CD14-positive monocyte (primary cell): ENCODE measurements at regions not wholly inside any gene's neighbourhood (a gene's known extent, or its start where the extent isn't known, plus 50 kb on each side); places are given as distances from the start of the nearest gene placed in this dataset.

Experiments
- DNase-seq, 3 donors: peaks; one replicate each; pipeline ENCODE4 v3.0.0-alpha.2; 2011 to 2022
- H2AFZ ChIP-seq: 2 replicates; pipeline ENCODE4 v1.6.0; 2012; ENCODE audit warnings: mild to moderate bottlenecking, low read depth, low read length, inconsistent platforms; ENCODE audit not compliant: insufficient read depth, poor library complexity, severe bottlenecking
- H3K27ac ChIP-seq, 2 donors: 1 replicate in 1 of 2; 2 replicates in 1 of 2; pipeline ENCODE4 v1.5.1; 2012 to 2013; ENCODE audit warnings: low read length in 2 of 2, control low read depth in 1 of 2, inconsistent platforms in 1 of 2, low read depth in 1 of 2, mild to moderate bottlenecking in 1 of 2
- H3K27me3 ChIP-seq, 2 donors: one replicate each; pipeline versions ENCODE4 v1.6.0 to v1.6.1; 2011 to 2013; ENCODE audit warnings: low read length in 2 of 2; ENCODE audit not compliant: control insufficient read depth in 2 of 2, insufficient read depth in 2 of 2
- H3K36me3 ChIP-seq, 2 donors: replicated peaks in 1 of 2; 1 replicate in 1 of 2; 2 replicates in 1 of 2; pipeline versions ENCODE4 v1.5.1 to v1.6.1; 2012 to 2013; ENCODE audit warnings: low read length in 2 of 2, control low read depth in 1 of 2, inconsistent platforms in 1 of 2, mild to moderate bottlenecking in 1 of 2; ENCODE audit not compliant: insufficient read depth in 2 of 2, control insufficient read depth in 1 of 2
- H3K4me1 ChIP-seq, 2 donors: 1 replicate in 1 of 2; 2 replicates in 1 of 2; pipeline versions ENCODE4 v1.5.1 to v1.6.1; 2012 to 2013; ENCODE audit warnings: low read length in 2 of 2, control low read depth in 1 of 2, inconsistent platforms in 1 of 2, mild to moderate bottlenecking in 1 of 2, moderate library complexity in 1 of 2; ENCODE audit not compliant: insufficient read depth in 2 of 2, control insufficient read depth in 1 of 2
- H3K4me2 ChIP-seq: replicated peaks from 2 replicates; pipeline ENCODE3; 2012; ENCODE audit warnings: low read length, moderate library complexity, mild to moderate bottlenecking; ENCODE audit not compliant: poor library complexity, severe bottlenecking; ENCODE audit errors: extremely low read depth
- H3K4me3 ChIP-seq, 3 experiments: fragments of 200-600 bp in 1 of 3; sonication (generic) in 1 of 3; replicated peaks in 1 of 3; 1 replicate in 2 of 3; 2 replicates in 1 of 3; pipeline ENCODE4 v1.5.1; 2011 to 2013; ENCODE audit warnings: low read length in 3 of 3, mild to moderate bottlenecking in 3 of 3, control low read depth in 2 of 3, low read depth in 2 of 3, inconsistent platforms in 1 of 3, moderate library complexity in 1 of 3
- H3K79me2 ChIP-seq: 2 replicates; pipeline ENCODE4 v1.6.0; 2012; ENCODE audit warnings: mild to moderate bottlenecking, control low read depth, inconsistent platforms, low read length, moderate library complexity; ENCODE audit not compliant: insufficient read depth
- H3K9ac ChIP-seq: 2 replicates; pipeline ENCODE4 v1.6.0; 2017; ENCODE audit warnings: low read length, mild to moderate bottlenecking; ENCODE audit not compliant: insufficient read depth, poor library complexity, severe bottlenecking
- H3K9me3 ChIP-seq, 2 donors: replicated peaks in 1 of 2; 1 replicate in 1 of 2; 2 replicates in 1 of 2; pipeline versions ENCODE4 v1.5.1 to v1.6.1; 2012 to 2013; ENCODE audit warnings: low read length in 2 of 2, control low read depth in 1 of 2; ENCODE audit not compliant: control insufficient read depth in 1 of 2, insufficient read depth in 1 of 2
- H4K20me1 ChIP-seq: 2 replicates; pipeline ENCODE4 v1.6.0; 2012; ENCODE audit warnings: mild to moderate bottlenecking, low read length, control low read depth, moderate library complexity; ENCODE audit not compliant: insufficient read depth
- H3K27ac Mint-ChIP-seq, 7 donors: one replicate each; pipeline ENCODE4 v1.8.0; 2020; ENCODE audit warnings: mild to moderate bottlenecking in 7 of 7, mixed read lengths in 7 of 7, moderate library complexity in 6 of 7, inconsistent platforms in 2 of 7
- H3K27me3 Mint-ChIP-seq, 3 donors: one replicate each; pipeline ENCODE4 v1.8.0; 2021 to 2022; ENCODE audit warnings: low read depth in 3 of 3, mild to moderate bottlenecking in 3 of 3, mixed read lengths in 3 of 3, moderate library complexity in 3 of 3, inconsistent platforms in 1 of 3
- H3K36me3 Mint-ChIP-seq, 2 donors: one replicate each; pipeline ENCODE4 v1.8.0; 2020; ENCODE audit warnings: mixed read lengths in 2 of 2, inconsistent platforms in 1 of 2, mild to moderate bottlenecking in 1 of 2
- H3K4me1 Mint-ChIP-seq: one replicate; pipeline ENCODE4 v1.8.0; 2020; ENCODE audit warnings: mild to moderate bottlenecking, mixed read lengths
- H3K4me3 Mint-ChIP-seq, 2 donors: one replicate each; pipeline ENCODE4 v1.8.0; 2020; ENCODE audit warnings: mild to moderate bottlenecking in 2 of 2, mixed read lengths in 2 of 2, moderate library complexity in 1 of 2
- H3K9me3 Mint-ChIP-seq, 7 donors: one replicate each; pipeline ENCODE4 v1.8.0; 2020 to 2022; ENCODE audit warnings: mixed read lengths in 7 of 7, mild to moderate bottlenecking in 6 of 7, moderate library complexity in 6 of 7, inconsistent platforms in 2 of 7
- WGBS: methylation state at CpG from one replicate; pipeline ENCODE4 v1.1.5; 2013; ENCODE audit warnings: missing lambda C conversion rate; ENCODE audit not compliant: insufficient coverage; 5-methylcytosine and 5-hydroxymethylcytosine counted together
- intact Hi-C, 2 donors: fragments of 100-400 bp; cut with micrococcal nuclease; formaldehyde crosslinking; loops; one replicate each; pipeline versions ENCODE4 v1.15.0 to v1.15.1; 2023
- TF ChIP-seq, protein P1 (sequence below): fragments of 200-600 bp; IDR thresholded peaks from one replicate; pipeline ENCODE4 v1.8.0; 2022; ENCODE audit warnings: antibody characterized with exemption, mild to moderate bottlenecking

DNA sequence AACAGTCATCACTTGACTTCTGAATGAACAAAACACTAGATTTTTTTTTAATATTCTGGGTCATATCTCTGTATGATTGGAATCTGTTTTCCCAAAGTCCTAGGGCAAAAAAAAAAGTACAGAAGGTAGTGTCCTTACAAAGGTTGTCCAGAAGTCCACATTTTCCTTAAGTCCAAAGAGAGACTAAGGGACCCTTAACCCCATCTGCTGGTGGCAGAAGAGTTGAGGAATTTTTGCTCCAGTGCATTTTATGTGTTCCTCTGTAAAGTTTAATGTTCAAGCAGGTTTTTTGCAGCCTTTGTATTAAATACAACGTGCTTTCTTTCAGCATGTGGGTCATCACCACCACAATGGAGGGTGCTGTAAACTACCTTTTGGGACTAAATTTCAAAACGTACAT lies 215.9 kb downstream of the SP3 start:
- H3K4me3 ChIP-seq: no peak overlapping the region
- no peaks in the 10 kb centered on the region for H3K79me2 ChIP-seq
- H3K36me3 Mint-ChIP-seq: no peaks in the 10 kb centered on the region
- intact Hi-C loops: no loop called here
- TF ChIP-seq, protein P1, sequence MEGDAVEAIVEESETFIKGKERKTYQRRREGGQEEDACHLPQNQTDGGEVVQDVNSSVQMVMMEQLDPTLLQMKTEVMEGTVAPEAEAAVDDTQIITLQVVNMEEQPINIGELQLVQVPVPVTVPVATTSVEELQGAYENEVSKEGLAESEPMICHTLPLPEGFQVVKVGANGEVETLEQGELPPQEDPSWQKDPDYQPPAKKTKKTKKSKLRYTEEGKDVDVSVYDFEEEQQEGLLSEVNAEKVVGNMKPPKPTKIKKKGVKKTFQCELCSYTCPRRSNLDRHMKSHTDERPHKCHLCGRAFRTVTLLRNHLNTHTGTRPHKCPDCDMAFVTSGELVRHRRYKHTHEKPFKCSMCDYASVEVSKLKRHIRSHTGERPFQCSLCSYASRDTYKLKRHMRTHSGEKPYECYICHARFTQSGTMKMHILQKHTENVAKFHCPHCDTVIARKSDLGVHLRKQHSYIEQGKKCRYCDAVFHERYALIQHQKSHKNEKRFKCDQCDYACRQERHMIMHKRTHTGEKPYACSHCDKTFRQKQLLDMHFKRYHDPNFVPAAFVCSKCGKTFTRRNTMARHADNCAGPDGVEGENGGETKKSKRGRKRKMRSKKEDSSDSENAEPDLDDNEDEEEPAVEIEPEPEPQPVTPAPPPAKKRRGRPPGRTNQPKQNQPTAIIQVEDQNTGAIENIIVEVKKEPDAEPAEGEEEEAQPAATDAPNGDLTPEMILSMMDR: no peak
- no peaks in the 10 kb centered on the region for H3K36me3 ChIP-seq
- H2AFZ ChIP-seq: no peak overlapping the region
- H3K9me3 ChIP-seq: no peaks in the 10 kb centered on the region
- H3K4me1 ChIP-seq: no peaks in the 10 kb centered on the region
- no peak overlapping the region for H3K4me2 ChIP-seq
- WGBS: no CpG with 5 or more reads among the region's 2 CpGs
- no peak for DNase-seq
- peaks cover 3 to 6% of the 10 kb centered on the region in 2 donors for H3K27me3 ChIP-seq
- H3K4me3 Mint-ChIP-seq: no peak overlapping the region
- no peaks in the 10 kb centered on the region for H3K4me1 Mint-ChIP-seq
- no peak overlapping the region for H3K27ac ChIP-seq
- H3K9ac ChIP-seq: no peak overlapping the region
- no peaks in the 10 kb centered on the region for H4K20me1 ChIP-seq
- peaks cover 9 to 19% (median 12%) of the 10 kb centered on the region in 3 donors for H3K27me3 Mint-ChIP-seq
- no peak overlapping the region for H3K27ac Mint-ChIP-seq
- H3K9me3 Mint-ChIP-seq: no peaks in the 10 kb centered on the region

DNA sequence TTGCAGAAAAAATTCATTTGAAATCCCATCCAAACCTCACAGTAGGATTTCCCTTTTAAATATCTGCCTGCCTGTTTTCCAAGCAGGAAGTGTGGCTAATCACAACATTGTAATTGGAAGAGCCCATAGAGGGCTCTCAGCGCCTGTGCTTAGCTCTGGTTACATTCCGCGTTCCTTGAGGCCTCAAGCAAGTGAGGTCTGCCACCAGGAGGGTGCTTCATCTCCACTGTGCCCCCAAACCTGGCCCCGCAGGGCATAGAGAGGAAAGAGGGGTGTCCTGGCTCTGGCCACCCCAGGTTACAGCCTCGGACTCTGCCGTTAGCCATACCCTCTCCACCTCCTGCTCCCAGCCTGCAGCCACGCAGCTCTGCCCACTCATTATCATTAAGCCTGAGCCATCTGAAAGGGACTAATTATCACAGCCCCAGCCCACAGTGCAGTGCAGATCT lies 214.8 kb downstream of the SP3 start:
- peaks cover 10 to 21% (median 11%) of the 10 kb centered on the region in 3 donors for H3K27me3 Mint-ChIP-seq
- H3K36me3 ChIP-seq: no peaks in the 10 kb centered on the region
- no peak overlapping the region for H3K27ac ChIP-seq
- no peak overlapping the region for H2AFZ ChIP-seq
- H3K79me2 ChIP-seq: no peaks in the 10 kb centered on the region
- no peaks in the 10 kb centered on the region for H3K4me1 Mint-ChIP-seq
- no peaks in the 10 kb centered on the region for H3K36me3 Mint-ChIP-seq
- TF ChIP-seq, protein P1: no peak
- intact Hi-C loops: no loop called here
- DNase-seq: no peak
- no peaks in the 10 kb centered on the region for H3K9me3 ChIP-seq
- no peak overlapping the region for H3K4me3 ChIP-seq
- no peaks in the 10 kb centered on the region for H3K9me3 Mint-ChIP-seq
- no peak overlapping the region for H3K4me2 ChIP-seq
- H3K9ac ChIP-seq: no peak overlapping the region
- no peak overlapping the region for H3K4me3 Mint-ChIP-seq
- H3K27ac Mint-ChIP-seq: no peak overlapping the region
- 87% methylated on average over 6 of the region's 7 CpGs for WGBS
- H4K20me1 ChIP-seq: no peaks in the 10 kb centered on the region
- no peaks in the 10 kb centered on the region for H3K4me1 ChIP-seq
- H3K27me3 ChIP-seq: peaks cover 3 to 5% of the 10 kb centered on the region in 2 donors
